ENCODE measurements at regions not wholly inside any gene's neighbourhood (a gene's known extent, or its start where the extent isn't known, plus 50 kb on each side); places are given as distances from the start of the nearest gene placed in this dataset.
A peak's percentile ranks its signal among the peaks of the same experiment; 100 is the strongest.

- Histone ChIP-seq H3K9me2 (ENCODE audit: insufficient read depth) (no peaks in the 10 kb centered on the region), H3F3A (replicated peaks; ENCODE audit: low read depth) (no peaks in the 10 kb centered on the region), H3K4me2 (no peak overlapping the region), H3K4me1 (ENCODE audit: insufficient read depth) (no peaks in the 10 kb centered on the region), H3K27me3 (ENCODE audit: insufficient read depth) (no peaks in the 10 kb centered on the region), H3K36me3 (ENCODE audit: insufficient read depth) (no peaks in the 10 kb centered on the region), H3K27ac (ENCODE audit: low read depth) (no peak overlapping the region), H3K79me2 (replicated peaks; ENCODE audit: insufficient read depth) (no peaks in the 10 kb centered on the region), H4K20me1 (replicated peaks; ENCODE audit: insufficient read depth) (no peaks in the 10 kb centered on the region), H2AFZ (no peak overlapping the region), H3K4me3 (no peak overlapping the region)
- no peak overlapping the region for H3K4me3 Mint-ChIP-seq
- TF ChIP-seq ZNF114 (CRISPR knock-in tag; IDR thresholded peaks at IDR 0.05) (no peak), EZH2 (IDR thresholded peaks at IDR 0.05; ENCODE audit: low read depth, unreplicated experiment) (no peak), STAT1 (IDR thresholded peaks at IDR 0.05; ENCODE audit: unreplicated experiment) (no peak), ZNF331 (CRISPR knock-in tag; IDR thresholded peaks at IDR 0.05; ENCODE audit: low read depth) (no peak), EZH2phosphoT487 (IDR thresholded peaks at IDR 0.05; ENCODE audit: unreplicated experiment) (no peak), REST (IDR thresholded peaks at IDR 0.05; ENCODE audit: unreplicated experiment) (no peak), NANOG (IDR thresholded peaks at IDR 0.05; ENCODE audit: borderline replicate concordance) (no peak), CTCF (conservative IDR thresholded peaks at IDR 0.05; ENCODE audit: low read depth in 2 of 2) (no peak), ETS1 (IDR thresholded peaks at IDR 0.05) (no peak), JUNB (IDR thresholded peaks at IDR 0.05; ENCODE audit: unreplicated experiment) (no peak), CREB1 (CRISPR knock-in tag; IDR thresholded peaks at IDR 0.05; ENCODE audit: low read depth) (no peak), ZNF462 (CRISPR knock-in tag; IDR thresholded peaks at IDR 0.05) (no peak)
- no peaks in the 10 kb centered on the region for H3K36me3 Mint-ChIP-seq (ENCODE audit: low read depth)
- peaks cover 8% of the 10 kb centered on the region for H3K27me3 Mint-ChIP-seq (ENCODE audit: insufficient read depth, low read depth, poor library complexity)
- DNase-seq (ENCODE audit: low spot score) (no peak), ATAC-seq (no peak)
- peaks cover 16% of the 10 kb centered on the region; the same call in 2 of the 3 replicates for H3K4me1 Mint-ChIP-seq
- H3K27ac Mint-ChIP-seq, result peak overlapping the region; percentile 48; the same call in 1 of the 2 replicates
- no peaks in the 10 kb centered on the region for H3K9me3 Mint-ChIP-seq
Measured at GRCh38 chr5:50900952-50901510, 234.6 kb downstream of the PARP8 start.

Data from GM23338 (cell line).